DOHH2 (cell line): ENCODE measurements at regions not wholly inside any gene's neighbourhood (a gene's known extent, or its start where the extent isn't known, plus 50 kb on each side); places are given as distances from the start of the nearest gene placed in this dataset.

Experiments used
- CTCF ChIP-seq: fragments of 200-600 bp; sonication (generic); IDR thresholded peaks from one replicate; pipeline ENCODE4 v1.5.1; 2014; ENCODE audit warnings: antibody characterized with exemption, mild to moderate bottlenecking, low read depth, low read length; ENCODE audit not compliant: poor library complexity, severe bottlenecking
- EZH2phosphoT487 ChIP-seq: fragments of 200-600 bp; sonication (generic); IDR thresholded peaks from 2 replicates; pipeline ENCODE4 v1.6.1; 2017; ENCODE audit warnings: borderline replicate concordance, mild to moderate bottlenecking, antibody characterized with exemption, low read length, moderate library complexity, mixed read lengths

GRCh38 chr7:17139081-17139480 is 159.4 kb upstream of the AHR start:
- TF ChIP-seq CTCF: no peak
- no peak for TF ChIP-seq EZH2phosphoT487
